GM21447 (cell line): ENCODE measurements at regions not wholly inside any gene's neighbourhood (a gene's known extent, or its start where the extent isn't known, plus 50 kb on each side); places are given as distances from the start of the nearest gene placed in this dataset.
"Not testable (repeated sequence)": the region's sequence is repeated elsewhere in the genome, so short reads cannot be mapped to it uniquely, and the experiment has no call there.

Experiments
- ATAC-seq: cut with Tn5 transposase; IDR thresholded peaks from one replicate; pipeline ENCODE4 v1.9.1; 2021; ENCODE audit not compliant: unreplicated experiment

- ATAC-seq: no peak
Observed at GRCh38 chr5:114838937-114839336, 330.8 kb downstream of the TRIM36 start.

GRCh38 chr5:114830114-114830513 is 339.6 kb downstream of the TRIM36 start:
- ATAC-seq: no peak

DNA sequence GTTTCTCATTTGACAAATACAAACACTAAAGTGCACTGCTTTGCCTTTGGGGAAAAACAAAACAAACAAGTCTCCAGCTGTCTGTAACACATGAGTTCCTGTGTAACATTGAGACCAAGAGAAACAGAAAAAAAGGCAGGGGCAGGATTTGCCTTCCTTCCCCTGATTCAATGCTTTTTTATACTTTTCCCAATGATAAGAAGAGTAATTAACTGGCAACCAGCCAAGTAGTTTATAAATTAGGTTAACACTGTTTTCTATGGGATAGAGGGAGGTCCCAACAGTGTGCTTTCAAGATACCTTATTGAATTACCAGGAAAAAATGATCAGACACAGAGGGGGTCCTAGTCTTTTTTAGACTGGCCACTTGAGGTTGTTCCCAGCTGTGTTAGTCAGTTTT is 346.8 kb downstream of the TRIM36 start:
- ATAC-seq: no peak

DNA sequence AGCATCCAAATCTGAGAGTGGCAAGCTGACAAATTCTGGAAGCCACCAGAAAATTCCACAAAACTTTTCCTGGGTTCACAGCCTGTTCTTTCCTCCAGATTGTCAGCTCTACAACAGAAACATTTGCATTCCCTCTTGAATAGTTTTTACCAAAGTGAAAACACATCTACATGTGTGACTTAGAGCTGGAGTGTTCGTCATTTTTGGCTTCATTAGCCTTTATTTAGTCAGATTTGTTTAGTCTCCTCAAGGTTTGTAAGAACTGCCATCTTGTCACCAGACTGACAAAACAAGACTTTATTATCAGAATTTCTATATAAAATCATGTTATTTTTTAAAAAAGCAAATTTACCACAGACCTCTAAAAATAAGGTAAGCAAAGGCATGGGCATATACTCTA is 347.3 kb downstream of the TRIM36 start:
- no peak for ATAC-seq

GRCh38 chr5:114790403-114790792 is 379.3 kb downstream of the TRIM36 start:
- no peak for ATAC-seq

GRCh38 chr5:114789773-114790402 is 379.8 kb downstream of the TRIM36 start:
- ATAC-seq: no peak

GRCh38 chr5:114782869-114783268 is 386.8 kb downstream of the TRIM36 start:
- no peak for ATAC-seq

DNA sequence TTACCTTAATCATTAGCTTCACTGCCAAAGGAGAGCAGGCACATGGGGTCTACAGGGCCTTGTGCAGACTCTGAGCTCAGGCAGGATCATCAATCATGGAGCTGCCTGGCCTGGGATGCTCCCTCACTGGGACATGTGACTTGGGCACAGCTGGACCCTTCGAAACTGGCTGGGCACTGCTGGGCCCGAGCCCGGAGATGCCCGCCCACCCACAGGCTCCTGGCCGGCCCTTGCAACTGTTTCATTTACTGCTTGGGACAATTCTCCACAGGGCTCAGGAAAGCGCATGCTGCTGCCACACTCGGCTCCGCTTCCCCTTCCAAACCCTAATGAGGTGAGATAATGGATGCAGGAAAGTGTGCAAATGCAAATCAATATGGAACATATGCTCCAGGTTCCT is 387.5 kb downstream of the TRIM36 start:
- ATAC-seq: no peak

- ATAC-seq: no peak
Observed at GRCh38 chr5:114780290-114780689, 389.4 kb downstream of the TRIM36 start.

DNA sequence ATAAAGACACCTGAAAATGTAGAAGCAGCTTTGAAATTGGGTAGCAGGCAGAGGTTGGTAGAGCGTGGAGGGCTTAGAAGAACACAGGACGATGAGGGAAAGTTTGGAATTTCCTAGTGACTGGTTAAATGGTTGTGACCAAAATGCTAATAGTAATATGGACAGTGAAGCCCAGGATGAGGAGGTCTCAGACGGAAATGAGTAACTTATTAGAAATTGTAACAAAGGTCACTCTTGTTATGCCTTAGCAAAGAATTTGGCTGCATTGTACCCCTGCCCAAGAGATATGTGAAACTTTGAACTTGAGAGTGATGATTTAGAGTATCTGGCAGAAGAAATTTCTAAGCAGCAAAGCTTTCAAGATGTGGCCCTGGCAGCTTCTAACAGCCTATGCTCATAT is 382.5 kb downstream of the KCNN2 start:
- no peak for ATAC-seq

GRCh38 chr5:114734238-114734637 is 372.4 kb downstream of the KCNN2 start:
- no peak for ATAC-seq

DNA sequence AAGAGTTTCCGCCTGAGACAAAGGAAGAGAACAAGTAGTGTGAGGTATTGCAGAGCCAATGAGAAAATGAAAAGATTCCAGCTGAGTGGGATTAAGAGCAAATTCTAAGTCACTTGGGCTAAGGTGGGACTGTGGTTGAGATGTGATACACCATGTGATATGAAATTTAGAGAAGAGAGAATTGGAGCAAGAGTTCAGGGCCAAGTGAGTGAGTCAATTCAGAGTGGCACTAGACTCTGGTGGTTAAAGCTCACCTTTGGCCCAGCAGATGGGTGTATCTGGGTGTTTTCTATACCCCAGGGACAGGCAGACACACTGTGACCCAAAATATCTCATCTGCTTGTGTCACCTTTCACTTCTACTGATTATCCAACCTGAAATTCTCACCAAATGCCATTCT is 368.1 kb downstream of the KCNN2 start:
- ATAC-seq: no peak

- ATAC-seq: no peak
Observed at GRCh38 chr5:114727358-114727757, 365.5 kb downstream of the KCNN2 start.

GRCh38 chr5:114726131-114726530 is 364.3 kb downstream of the KCNN2 start:
- ATAC-seq: no peak

DNA sequence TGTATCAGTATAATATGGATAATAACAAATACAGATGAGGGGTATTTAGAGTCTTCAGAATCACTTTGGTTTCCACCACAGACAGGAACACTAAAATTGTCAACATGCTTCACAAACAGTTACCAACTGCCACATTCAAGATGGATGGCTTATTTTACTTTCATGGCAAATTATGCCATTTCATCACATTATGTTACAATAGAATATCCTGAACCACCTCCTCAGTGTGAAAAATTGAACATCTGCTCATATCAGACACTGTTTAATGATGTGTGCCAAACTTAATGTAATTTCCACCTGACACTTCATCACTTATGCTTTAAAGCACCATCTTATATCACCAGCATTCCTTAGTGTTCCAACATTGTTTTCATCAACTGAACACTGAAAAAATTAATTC is 357.4 kb downstream of the KCNN2 start:
- ATAC-seq: no peak

DNA sequence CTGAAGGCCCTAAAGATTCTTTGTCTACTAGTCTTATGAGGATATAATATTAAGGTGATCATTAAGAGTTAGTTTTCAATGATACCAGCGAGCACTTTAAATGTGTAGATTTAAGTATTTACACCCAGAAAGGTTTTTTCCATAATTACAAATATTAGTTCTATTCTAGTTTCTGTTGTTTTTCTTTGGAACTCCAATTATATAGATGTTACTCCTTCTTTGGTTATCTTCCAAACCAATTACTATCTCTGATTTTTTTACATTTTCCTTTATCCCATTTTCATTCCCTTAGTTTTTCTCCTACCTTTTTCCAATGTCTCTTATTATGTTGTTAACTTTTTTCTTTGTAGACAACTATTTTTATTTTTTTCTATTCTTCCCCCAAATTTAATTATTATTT is 355.1 kb downstream of the KCNN2 start:
- no peak for ATAC-seq

- not testable (repeated sequence) for ATAC-seq
Observed at GRCh38 chr5:114704225-114704893, 342.5 kb downstream of the KCNN2 start.

GRCh38 chr5:114702731-114703130 is 340.9 kb downstream of the KCNN2 start:
- ATAC-seq: no peak

- ATAC-seq: no peak
Observed at GRCh38 chr5:114702136-114702535, 340.3 kb downstream of the KCNN2 start.

- no peak for ATAC-seq
Observed at GRCh38 chr5:114700823-114701222, 339.0 kb downstream of the KCNN2 start.

- no peak for ATAC-seq
Observed at GRCh38 chr5:114695292-114695904, 333.5 kb downstream of the KCNN2 start.

- ATAC-seq: no peak
Observed at GRCh38 chr5:114686356-114686755, 324.5 kb downstream of the KCNN2 start.

GRCh38 chr5:114678778-114679177 is 316.9 kb downstream of the KCNN2 start:
- no peak for ATAC-seq
